ENCODE measurements at regions not wholly inside any gene's neighbourhood (a gene's known extent, or its start where the extent isn't known, plus 50 kb on each side); places are given as distances from the start of the nearest gene placed in this dataset.

DNA sequence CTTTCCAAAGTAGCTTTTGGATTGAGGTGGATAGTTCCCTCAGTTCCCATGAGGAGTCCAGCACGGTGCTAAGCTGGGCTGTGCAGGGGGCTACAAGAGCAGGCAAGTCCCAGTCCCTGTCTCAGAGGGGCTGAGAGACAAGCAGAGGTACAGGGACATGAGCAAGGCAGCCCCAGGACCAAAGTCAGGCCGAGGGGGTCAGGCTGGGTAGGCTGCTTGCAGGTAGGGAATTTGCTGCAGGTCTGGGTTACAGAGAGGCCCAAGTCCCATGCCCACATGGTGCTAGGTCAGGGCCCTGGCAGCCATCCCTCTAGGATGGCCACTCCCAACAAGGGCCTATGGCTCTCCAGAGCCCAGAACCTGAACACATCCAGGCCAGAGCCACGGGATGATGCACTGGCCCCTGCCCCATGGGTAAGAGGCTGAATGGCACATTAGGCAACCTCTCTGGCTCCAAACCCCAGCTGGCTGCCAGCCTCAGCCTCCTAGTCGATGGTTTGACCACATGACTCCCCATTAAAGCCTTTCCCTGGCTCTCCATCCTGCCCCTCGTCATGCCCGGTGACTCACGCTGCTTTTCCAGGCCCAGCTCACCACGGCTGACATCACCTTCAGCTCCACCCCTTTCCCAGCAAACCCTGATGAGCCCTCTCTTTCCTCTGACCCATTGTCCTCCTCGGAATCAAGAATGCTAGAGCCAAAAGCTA is 83.7 kb downstream of the SDC1 start:
- Histone ChIP-seq H3K27ac (ENCODE audit: low read depth, low read length) (no peak overlapping the region), H3K36me3 (ENCODE audit: control insufficient read depth, insufficient read depth, low read length) (no peaks in the 10 kb centered on the region), H3K9ac (ENCODE audit: low read length) (no peak overlapping the region), H3K9me3 (ENCODE audit: control insufficient read depth, insufficient read depth, low read depth, low read length) (no peaks in the 10 kb centered on the region), H3K4me3 (ENCODE audit: low read depth, low read length) (no peak overlapping the region), H3K27me3 (ENCODE audit: control insufficient read depth, insufficient read depth, low read length) (peaks cover 4% of the 10 kb centered on the region; the same call in 1 of the 2 replicates), H3K4me1 (ENCODE audit: control insufficient read depth, insufficient read depth, low read length) (peaks cover 45% of the 10 kb centered on the region)

DNA sequence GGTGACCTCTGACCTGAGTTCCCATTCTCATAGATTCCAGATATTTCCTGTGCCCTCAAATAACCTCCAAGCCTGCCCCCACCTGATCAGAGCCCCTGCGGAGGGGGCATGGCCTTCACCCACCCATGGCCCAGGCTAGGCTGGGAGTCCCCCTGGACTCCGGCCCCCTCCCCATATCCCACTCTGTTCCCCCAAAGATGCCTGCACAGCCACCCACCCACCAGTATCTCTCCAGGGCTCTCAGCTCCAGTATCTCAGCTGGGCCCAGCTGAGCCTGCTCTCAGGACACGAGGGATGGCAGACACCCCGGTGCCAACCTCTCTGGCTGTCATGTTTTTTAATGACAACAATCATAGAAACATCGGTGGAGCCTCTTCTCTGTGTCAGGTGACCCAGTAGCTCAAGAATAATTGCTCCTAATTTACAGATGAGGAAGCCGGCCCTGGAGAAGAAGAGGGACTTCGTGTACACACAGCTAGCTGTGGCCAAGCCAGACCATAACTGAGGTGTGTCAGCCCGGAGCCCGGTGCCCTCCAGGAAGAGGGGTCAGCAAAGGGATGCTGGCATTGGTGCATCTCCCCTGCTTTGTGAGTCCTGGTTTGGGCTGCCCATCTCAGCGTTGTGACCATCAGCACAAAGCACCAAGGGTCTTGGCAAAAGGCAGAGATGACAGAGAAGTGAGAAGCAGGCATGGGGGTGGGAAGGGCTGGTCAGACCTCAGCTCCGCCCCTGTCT is 84.4 kb downstream of the SDC1 start:
- Histone ChIP-seq H3K4me1 (ENCODE audit: control insufficient read depth, insufficient read depth, low read length) (peaks cover 44% of the 10 kb centered on the region), H3K27me3 (ENCODE audit: control insufficient read depth, insufficient read depth, low read length) (peaks cover 4% of the 10 kb centered on the region), H3K27ac (ENCODE audit: low read depth, low read length) (no peak overlapping the region), H3K4me3 (ENCODE audit: low read depth, low read length) (no peak overlapping the region), H3K36me3 (ENCODE audit: control insufficient read depth, insufficient read depth, low read length) (no peaks in the 10 kb centered on the region), H3K9me3 (ENCODE audit: control insufficient read depth, insufficient read depth, low read depth, low read length) (no peaks in the 10 kb centered on the region), H3K9ac (ENCODE audit: low read length) (no peak overlapping the region)

DNA sequence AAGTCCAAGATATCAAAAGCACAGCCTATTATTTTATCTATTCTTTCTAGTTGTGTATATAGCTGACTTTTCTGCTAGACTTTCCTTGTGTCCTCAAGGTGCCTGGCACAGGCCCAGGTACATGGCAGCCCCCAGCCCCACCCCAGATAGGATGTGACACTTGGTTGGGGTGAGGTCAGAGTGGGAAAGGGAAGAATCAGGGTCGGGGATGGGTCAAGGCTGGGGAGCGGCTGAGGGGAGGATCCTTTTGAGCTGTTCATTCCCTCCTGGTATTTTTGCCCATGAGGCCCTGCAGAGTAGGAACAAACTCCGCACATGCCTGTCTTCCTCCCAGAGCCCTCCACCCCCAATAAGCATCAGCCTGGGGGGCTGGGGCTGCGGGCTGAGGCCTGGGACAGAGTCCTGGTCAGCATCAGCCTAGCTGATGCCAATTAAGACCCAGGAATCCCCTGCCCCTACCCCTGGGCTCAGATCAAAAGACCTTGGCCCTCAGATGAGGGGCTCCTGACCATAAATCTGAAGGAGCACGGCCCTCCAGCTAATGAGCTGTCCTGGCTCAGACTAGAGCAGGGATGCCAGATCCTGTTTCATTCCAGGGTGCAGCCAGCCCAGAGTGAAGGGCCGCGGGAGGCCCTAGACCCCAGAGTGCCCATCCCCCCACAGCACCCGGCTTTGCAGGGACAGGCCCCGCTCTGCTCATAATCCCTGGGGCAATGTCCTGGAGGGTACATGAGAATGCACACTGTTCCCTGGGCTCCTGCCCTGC is 85.3 kb downstream of the SDC1 start:
- no peak overlapping the region for H3K9ac ChIP-seq (ENCODE audit: low read length)
- H3K27ac ChIP-seq (ENCODE audit: low read depth, low read length): no peak overlapping the region
- no peaks in the 10 kb centered on the region for H3K9me3 ChIP-seq (ENCODE audit: control insufficient read depth, insufficient read depth, low read depth, low read length)
- peaks cover 4% of the 10 kb centered on the region for H3K27me3 ChIP-seq (ENCODE audit: control insufficient read depth, insufficient read depth, low read length)
- H3K36me3 ChIP-seq (ENCODE audit: control insufficient read depth, insufficient read depth, low read length): no peaks in the 10 kb centered on the region
- peaks cover 44% of the 10 kb centered on the region for H3K4me1 ChIP-seq (ENCODE audit: control insufficient read depth, insufficient read depth, low read length)
- no peak overlapping the region for H3K4me3 ChIP-seq (ENCODE audit: low read depth, low read length)

DNA sequence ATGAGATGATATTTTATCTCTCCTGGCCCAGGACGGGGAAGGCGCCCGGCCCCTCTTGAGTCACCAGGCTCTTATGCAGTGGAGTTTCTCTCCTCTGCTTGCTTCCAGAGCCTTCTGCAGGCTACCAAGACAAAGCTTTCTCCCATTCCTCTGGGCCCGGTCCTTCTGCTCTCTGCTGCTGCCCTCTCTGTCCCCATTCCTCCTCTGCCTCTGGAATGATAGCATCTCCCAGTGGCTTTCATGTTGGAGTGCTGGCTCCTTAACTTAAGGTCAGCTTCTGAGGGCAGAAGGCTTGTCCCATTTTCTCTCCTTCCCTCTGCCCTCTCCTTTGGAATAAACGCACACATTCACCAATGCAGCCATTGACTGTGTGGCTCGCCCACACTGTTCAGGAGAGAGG is 86.2 kb downstream of the SDC1 start:
- Histone ChIP-seq H3K4me3 (ENCODE audit: low read depth, low read length) (no peak overlapping the region), H3K27ac (ENCODE audit: low read depth, low read length) (no peak overlapping the region), H3K4me1 (ENCODE audit: control insufficient read depth, insufficient read depth, low read length) (peaks cover 44% of the 10 kb centered on the region), H3K9me3 (ENCODE audit: control insufficient read depth, insufficient read depth, low read depth, low read length) (no peaks in the 10 kb centered on the region), H3K27me3 (ENCODE audit: control insufficient read depth, insufficient read depth, low read length) (peaks cover 4% of the 10 kb centered on the region), H3K36me3 (ENCODE audit: control insufficient read depth, insufficient read depth, low read length) (no peaks in the 10 kb centered on the region), H3K9ac (ENCODE audit: low read length) (no peak overlapping the region)

DNA sequence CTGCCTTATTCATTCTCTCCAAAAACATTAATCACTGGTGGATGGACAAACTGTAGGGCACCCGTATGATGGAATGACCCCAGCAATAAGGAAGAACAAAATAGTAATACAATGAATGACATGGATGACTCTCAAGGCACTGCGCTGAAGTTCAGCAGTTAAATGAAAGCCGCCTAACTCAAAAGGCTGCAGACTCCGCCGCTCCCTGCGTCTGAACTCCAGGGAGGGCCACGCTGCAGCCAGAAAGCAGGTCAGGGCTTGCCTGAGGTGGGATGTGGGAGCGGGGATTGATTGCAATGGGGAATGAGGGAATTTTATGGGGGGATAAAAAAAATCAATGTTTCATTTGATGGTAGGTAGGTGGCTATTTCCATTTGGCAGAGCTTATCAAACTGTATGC is 86.5 kb upstream of the LAPTM4A start:
- H3K4me1 ChIP-seq (ENCODE audit: control insufficient read depth, insufficient read depth, low read length): peaks cover 41% of the 10 kb centered on the region
- H3K27me3 ChIP-seq (ENCODE audit: control insufficient read depth, insufficient read depth, low read length): peaks cover 4% of the 10 kb centered on the region
- no peak overlapping the region for H3K4me3 ChIP-seq (ENCODE audit: low read depth, low read length)
- no peak overlapping the region for H3K9ac ChIP-seq (ENCODE audit: low read length)
- H3K9me3 ChIP-seq (ENCODE audit: control insufficient read depth, insufficient read depth, low read depth, low read length): no peaks in the 10 kb centered on the region
- H3K36me3 ChIP-seq (ENCODE audit: control insufficient read depth, insufficient read depth, low read length): no peaks in the 10 kb centered on the region
- no peak overlapping the region for H3K27ac ChIP-seq (ENCODE audit: low read depth, low read length)

DNA sequence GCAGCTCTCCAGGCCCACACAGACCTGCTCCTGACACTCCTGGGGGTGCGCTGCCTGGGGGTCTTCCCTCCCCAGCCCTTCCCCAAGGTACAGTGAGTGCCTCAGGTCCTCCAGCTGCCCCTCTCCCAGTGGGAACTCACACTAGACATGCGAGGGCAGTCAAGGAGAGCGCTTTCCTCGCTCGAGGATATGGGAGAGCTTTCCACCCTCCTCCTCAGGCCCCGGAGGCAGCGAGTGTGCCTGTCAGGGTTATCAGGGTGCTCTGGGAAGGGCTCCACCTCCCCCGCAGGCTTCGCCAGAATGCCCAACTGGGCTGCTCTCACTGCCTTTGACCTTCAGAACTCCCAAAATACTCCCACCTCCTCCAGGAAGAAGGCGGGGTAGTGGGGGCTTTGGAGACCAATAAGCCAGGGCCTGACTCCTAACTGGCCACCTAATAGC is 85.7 kb upstream of the LAPTM4A start:
- H3K4me3 ChIP-seq (ENCODE audit: low read depth, low read length): no peak overlapping the region
- no peaks in the 10 kb centered on the region for H3K9me3 ChIP-seq (ENCODE audit: control insufficient read depth, insufficient read depth, low read depth, low read length)
- peaks cover 4% of the 10 kb centered on the region for H3K27me3 ChIP-seq (ENCODE audit: control insufficient read depth, insufficient read depth, low read length)
- peaks cover 38% of the 10 kb centered on the region for H3K4me1 ChIP-seq (ENCODE audit: control insufficient read depth, insufficient read depth, low read length)
- no peak overlapping the region for H3K27ac ChIP-seq (ENCODE audit: low read depth, low read length)
- no peaks in the 10 kb centered on the region for H3K36me3 ChIP-seq (ENCODE audit: control insufficient read depth, insufficient read depth, low read length)
- no peak overlapping the region for H3K9ac ChIP-seq (ENCODE audit: low read length)

DNA sequence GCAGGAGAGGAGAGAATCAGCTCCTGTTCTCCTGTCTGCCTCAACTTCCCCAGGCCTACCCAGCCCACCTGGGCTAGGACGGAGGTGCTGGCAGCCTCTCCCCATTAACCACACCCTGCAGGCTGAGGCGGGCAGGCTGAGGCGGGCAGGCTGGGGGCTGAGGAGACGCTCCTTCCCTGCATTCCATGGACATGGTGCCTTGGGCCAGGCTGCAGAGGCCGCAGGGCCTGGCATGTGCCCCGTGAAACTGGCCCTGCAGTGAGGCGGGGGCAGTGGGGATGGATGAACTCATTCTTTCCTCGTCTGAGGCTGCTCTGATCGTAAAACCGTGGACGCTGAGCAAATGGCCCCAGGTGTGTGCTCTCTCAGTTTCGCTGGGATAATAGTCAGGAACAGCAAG is 84.7 kb upstream of the LAPTM4A start:
- Histone ChIP-seq H3K9ac (ENCODE audit: low read length) (no peak overlapping the region), H3K27ac (ENCODE audit: low read depth, low read length) (no peak overlapping the region), H3K27me3 (ENCODE audit: control insufficient read depth, insufficient read depth, low read length) (peaks cover 4% of the 10 kb centered on the region)

DNA sequence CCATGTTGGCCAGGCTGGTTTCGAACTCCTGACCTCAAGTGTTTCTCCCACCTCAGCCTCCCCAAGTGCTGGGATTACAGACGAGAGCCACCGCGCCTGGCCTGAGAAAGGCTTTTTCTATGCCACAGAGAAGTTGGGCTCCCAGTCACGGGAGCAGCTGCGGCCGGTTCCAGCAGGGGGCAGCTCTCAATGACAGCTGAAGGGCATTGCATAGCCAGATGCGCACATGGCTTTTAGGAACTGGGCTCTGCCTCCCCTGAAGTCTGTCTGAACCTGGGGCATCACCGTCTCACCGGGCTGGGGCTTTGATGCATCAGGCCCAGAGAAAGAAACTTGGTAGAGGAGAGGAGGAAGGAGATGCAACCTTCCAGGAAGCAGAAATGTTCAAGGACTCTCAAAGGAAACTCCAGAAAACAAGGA is 84.2 kb upstream of the LAPTM4A start:
- Histone ChIP-seq H3K36me3 (ENCODE audit: control insufficient read depth, insufficient read depth, low read length) (no peaks in the 10 kb centered on the region), H3K4me3 (ENCODE audit: low read depth, low read length) (no peak overlapping the region), H3K27ac (ENCODE audit: low read depth, low read length) (no peak overlapping the region), H3K9me3 (ENCODE audit: control insufficient read depth, insufficient read depth, low read depth, low read length) (no peaks in the 10 kb centered on the region), H3K27me3 (ENCODE audit: control insufficient read depth, insufficient read depth, low read length) (peaks cover 4% of the 10 kb centered on the region), H3K9ac (ENCODE audit: low read length) (no peak overlapping the region), H3K4me1 (ENCODE audit: control insufficient read depth, insufficient read depth, low read length) (peaks cover 34% of the 10 kb centered on the region)

More for the DNA sequence above, 84.7 kb upstream of the LAPTM4A start:
- no peaks in the 10 kb centered on the region for H3K9me3 ChIP-seq (ENCODE audit: control insufficient read depth, insufficient read depth, low read depth, low read length)
- peaks cover 31% of the 10 kb centered on the region for H3K4me1 ChIP-seq (ENCODE audit: control insufficient read depth, insufficient read depth, low read length)
- no peak overlapping the region for H3K4me3 ChIP-seq (ENCODE audit: low read depth, low read length)
- H3K36me3 ChIP-seq (ENCODE audit: control insufficient read depth, insufficient read depth, low read length): no peaks in the 10 kb centered on the region

DNA sequence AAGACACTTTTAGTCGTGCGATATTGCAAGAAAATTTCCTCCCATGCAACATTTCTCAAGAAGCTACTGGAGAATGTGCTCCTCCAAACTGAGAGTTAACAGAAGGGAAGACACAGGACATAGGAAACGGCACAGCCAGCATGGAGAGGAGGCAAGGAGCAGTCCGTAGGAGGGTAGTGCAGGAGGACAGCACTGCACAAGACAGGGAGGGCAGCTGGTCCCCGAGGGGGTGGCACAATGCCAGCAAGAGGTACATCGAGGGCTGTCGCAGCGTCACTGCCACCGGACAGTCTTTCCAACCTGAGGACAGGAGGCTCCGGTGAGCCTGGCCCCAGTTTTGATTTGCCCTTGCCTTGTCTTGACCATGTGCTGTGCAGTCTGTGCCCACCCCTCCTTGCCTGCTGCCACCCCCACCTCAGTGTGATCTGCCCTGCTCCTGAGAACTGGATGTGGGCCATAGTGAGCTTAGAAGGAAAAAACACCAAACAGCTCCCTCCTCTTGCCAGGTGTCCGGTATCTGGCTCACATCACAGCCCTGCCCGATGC is 81.6 kb upstream of the LAPTM4A start:
- H3K9ac ChIP-seq (ENCODE audit: low read length): no peak overlapping the region

DNA sequence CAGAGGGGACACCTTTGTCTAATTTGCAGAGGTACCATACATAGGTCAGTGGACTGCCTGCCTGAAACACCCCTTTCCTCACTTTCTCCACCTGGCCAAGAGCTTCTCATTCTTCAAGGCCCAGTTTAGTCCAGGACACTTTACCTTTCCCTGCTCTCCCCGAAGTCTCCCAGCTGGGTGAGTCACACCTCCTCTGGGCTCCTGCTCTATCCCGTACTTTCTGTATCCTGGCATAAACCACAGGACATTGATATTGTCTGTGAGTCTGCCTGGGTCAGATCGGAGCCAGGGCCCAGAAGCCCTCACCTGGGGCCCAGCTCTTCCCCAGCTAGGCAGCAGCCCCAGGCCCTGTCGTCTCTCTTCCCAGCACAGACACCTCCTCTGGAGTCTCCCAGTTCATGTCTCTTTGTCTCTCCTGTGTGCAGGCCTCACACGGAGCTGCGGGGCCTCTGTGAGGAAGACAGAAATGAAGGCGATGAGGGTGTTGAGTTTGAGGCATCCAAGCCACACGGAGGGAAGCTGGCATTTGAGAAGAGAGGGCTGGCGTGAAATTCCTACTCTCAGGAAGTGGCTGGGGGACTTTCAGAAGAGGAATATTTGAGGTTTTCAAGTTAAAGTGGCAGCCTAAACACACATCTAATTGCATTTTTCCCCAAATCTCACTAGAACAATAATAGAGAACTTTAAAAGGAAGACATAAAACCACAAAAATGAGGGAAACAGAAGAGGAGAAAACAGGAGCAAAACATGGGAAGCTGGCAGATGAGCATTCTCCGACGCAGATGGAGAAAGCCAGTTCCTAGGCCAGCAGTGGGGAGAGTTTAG is 79.6 kb upstream of the LAPTM4A start:
- no peaks in the 10 kb centered on the region; the same call in 1 of the 2 replicates for H3K27me3 ChIP-seq (ENCODE audit: control insufficient read depth, insufficient read depth, low read length)
- H3K9me3 ChIP-seq (ENCODE audit: control insufficient read depth, insufficient read depth, low read depth, low read length): no peaks in the 10 kb centered on the region
- H3K4me1 ChIP-seq (ENCODE audit: control insufficient read depth, insufficient read depth, low read length): peaks cover 7% of the 10 kb centered on the region; the same call in 1 of the 2 replicates
- no peak overlapping the region for H3K27ac ChIP-seq (ENCODE audit: low read depth, low read length)
- H3K9ac ChIP-seq (ENCODE audit: low read length): no peak overlapping the region
- no peak overlapping the region for H3K4me3 ChIP-seq (ENCODE audit: low read depth, low read length)
- H3K36me3 ChIP-seq (ENCODE audit: control insufficient read depth, insufficient read depth, low read length): no peaks in the 10 kb centered on the region

More for the DNA sequence above, 81.6 kb upstream of the LAPTM4A start:
- H3K27me3 ChIP-seq (ENCODE audit: control insufficient read depth, insufficient read depth, low read length): peaks cover 4% of the 10 kb centered on the region
- H3K4me1 ChIP-seq (ENCODE audit: control insufficient read depth, insufficient read depth, low read length): peaks cover 23% of the 10 kb centered on the region
- no peak overlapping the region for H3K27ac ChIP-seq (ENCODE audit: low read depth, low read length)
- H3K9me3 ChIP-seq (ENCODE audit: control insufficient read depth, insufficient read depth, low read depth, low read length): no peaks in the 10 kb centered on the region
- no peak overlapping the region for H3K4me3 ChIP-seq (ENCODE audit: low read depth, low read length)
- H3K36me3 ChIP-seq (ENCODE audit: control insufficient read depth, insufficient read depth, low read length): no peaks in the 10 kb centered on the region

All from HUES6 (cell line).